ENCODE measurements at regions not wholly inside any gene's neighbourhood (a gene's known extent, or its start where the extent isn't known, plus 50 kb on each side); places are given as distances from the start of the nearest gene placed in this dataset.

GRCh38 chr18:42520138-42520537 lies 565.1 kb downstream of the PIK3C3 start:
- Histone ChIP-seq H3K4me3 (no peak overlapping the region), H3K9me3 (ENCODE audit: insufficient read depth, low read depth) (no peaks in the 10 kb centered on the region), H3K79me2 (ENCODE audit: low read depth) (no peaks in the 10 kb centered on the region), H4K20me1 (ENCODE audit: insufficient read depth) (no peaks in the 10 kb centered on the region), H3K4me1 (replicated peaks; ENCODE audit: insufficient read depth) (no peaks in the 10 kb centered on the region), H2AFZ (no peak overlapping the region), H3K27ac (no peak overlapping the region), H3K9me2 (ENCODE audit: insufficient read depth) (no peaks in the 10 kb centered on the region), H3K36me3 (ENCODE audit: low read depth) (no peaks in the 10 kb centered on the region), H3K27me3 (ENCODE audit: insufficient read depth, low read depth) (no peaks in the 10 kb centered on the region), H3K4me2 (no peak overlapping the region), H3F3A (ENCODE audit: insufficient read depth, low read depth) (no peaks in the 10 kb centered on the region)
- intact Hi-C loops (cut with micrococcal nuclease; ENCODE audit: unreplicated experiment): no loop called here
- ChIA-PET CTCF (no interaction called here), POLR2A (ENCODE audit: unreplicated experiment) (no interaction called here)
- BruUV-seq (replicated peaks): no TSS peak
- TF ChIP-seq, protein P1, sequence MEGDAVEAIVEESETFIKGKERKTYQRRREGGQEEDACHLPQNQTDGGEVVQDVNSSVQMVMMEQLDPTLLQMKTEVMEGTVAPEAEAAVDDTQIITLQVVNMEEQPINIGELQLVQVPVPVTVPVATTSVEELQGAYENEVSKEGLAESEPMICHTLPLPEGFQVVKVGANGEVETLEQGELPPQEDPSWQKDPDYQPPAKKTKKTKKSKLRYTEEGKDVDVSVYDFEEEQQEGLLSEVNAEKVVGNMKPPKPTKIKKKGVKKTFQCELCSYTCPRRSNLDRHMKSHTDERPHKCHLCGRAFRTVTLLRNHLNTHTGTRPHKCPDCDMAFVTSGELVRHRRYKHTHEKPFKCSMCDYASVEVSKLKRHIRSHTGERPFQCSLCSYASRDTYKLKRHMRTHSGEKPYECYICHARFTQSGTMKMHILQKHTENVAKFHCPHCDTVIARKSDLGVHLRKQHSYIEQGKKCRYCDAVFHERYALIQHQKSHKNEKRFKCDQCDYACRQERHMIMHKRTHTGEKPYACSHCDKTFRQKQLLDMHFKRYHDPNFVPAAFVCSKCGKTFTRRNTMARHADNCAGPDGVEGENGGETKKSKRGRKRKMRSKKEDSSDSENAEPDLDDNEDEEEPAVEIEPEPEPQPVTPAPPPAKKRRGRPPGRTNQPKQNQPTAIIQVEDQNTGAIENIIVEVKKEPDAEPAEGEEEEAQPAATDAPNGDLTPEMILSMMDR (conservative IDR thresholded peaks at IDR 0.05): no peak
- TF ChIP-seq EZH2 (IDR thresholded peaks at IDR 0.05; ENCODE audit: low read depth): no peak
- DNase-seq: no peak

GRCh38 chr18:42525905-42526304 lies 570.9 kb downstream of the PIK3C3 start:
- H3K27ac ChIP-seq: no peak overlapping the region

DNA sequence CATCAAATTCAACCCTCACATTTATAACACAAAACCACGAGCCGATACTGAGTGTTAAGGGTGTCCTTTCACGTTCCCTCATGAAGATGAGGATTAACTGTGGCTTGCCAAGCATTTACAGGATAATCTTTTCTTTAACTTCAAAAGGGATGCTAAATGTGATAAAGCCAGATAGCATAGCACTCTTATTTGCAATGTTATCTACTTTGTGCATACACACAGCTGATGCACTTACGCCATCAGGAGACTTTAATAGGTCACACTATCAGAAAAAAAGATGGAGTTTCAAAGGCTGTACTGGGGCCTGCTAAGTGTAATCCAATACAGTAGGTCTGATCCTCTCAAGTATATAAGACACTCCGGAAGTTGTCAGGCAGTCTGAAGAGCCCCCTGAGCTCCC lies 572.7 kb downstream of the PIK3C3 start:
- no TSS peak for BruUV-seq (replicated peaks)
- Histone ChIP-seq H3K9me3 (ENCODE audit: insufficient read depth, low read depth) (no peaks in the 10 kb centered on the region), H3K4me3 (no peak overlapping the region), H3K79me2 (ENCODE audit: low read depth) (no peaks in the 10 kb centered on the region), H2AFZ (no peak overlapping the region), H3K9me2 (ENCODE audit: insufficient read depth) (no peaks in the 10 kb centered on the region), H3K4me2 (no peak overlapping the region), H3K4me1 (replicated peaks; ENCODE audit: insufficient read depth) (no peaks in the 10 kb centered on the region), H3F3A (ENCODE audit: insufficient read depth, low read depth) (no peaks in the 10 kb centered on the region), H3K36me3 (ENCODE audit: low read depth) (no peaks in the 10 kb centered on the region), H3K27me3 (ENCODE audit: insufficient read depth, low read depth) (no peaks in the 10 kb centered on the region), H4K20me1 (ENCODE audit: insufficient read depth) (no peaks in the 10 kb centered on the region), H3K27ac (no peak overlapping the region)
- no peak for DNase-seq
- ChIA-PET POLR2A (ENCODE audit: unreplicated experiment) (no interaction called here), CTCF (no interaction called here)
- no peak for TF ChIP-seq EZH2 (IDR thresholded peaks at IDR 0.05; ENCODE audit: low read depth)
- TF ChIP-seq, protein P1 (conservative IDR thresholded peaks at IDR 0.05): no peak
- intact Hi-C loops (cut with micrococcal nuclease; ENCODE audit: unreplicated experiment): no loop called here

More at GRCh38 chr18:42525905-42526304, 570.9 kb downstream of the PIK3C3 start:
- H3K9me3 ChIP-seq (ENCODE audit: insufficient read depth, low read depth): no peaks in the 10 kb centered on the region
- no peaks in the 10 kb centered on the region for H3K36me3 ChIP-seq (ENCODE audit: low read depth)
- no peaks in the 10 kb centered on the region for H3K9me2 ChIP-seq (ENCODE audit: insufficient read depth)
- no peaks in the 10 kb centered on the region for H3K4me1 ChIP-seq (replicated peaks; ENCODE audit: insufficient read depth)
- CTCF ChIA-PET: no interaction called here
- POLR2A ChIA-PET (ENCODE audit: unreplicated experiment): no interaction called here
- no peak overlapping the region for H3K4me3 ChIP-seq
- no peaks in the 10 kb centered on the region for H3K79me2 ChIP-seq (ENCODE audit: low read depth)
- no peaks in the 10 kb centered on the region for H3F3A ChIP-seq (ENCODE audit: insufficient read depth, low read depth)
- no peak for DNase-seq
- H2AFZ ChIP-seq: no peak overlapping the region
- no peak overlapping the region for H3K4me2 ChIP-seq
- intact Hi-C loops (cut with micrococcal nuclease; ENCODE audit: unreplicated experiment): no loop called here
- no peaks in the 10 kb centered on the region for H3K27me3 ChIP-seq (ENCODE audit: insufficient read depth, low read depth)
- TF ChIP-seq EZH2 (IDR thresholded peaks at IDR 0.05; ENCODE audit: low read depth): no peak
- TF ChIP-seq, protein P1 (conservative IDR thresholded peaks at IDR 0.05): no peak
- H4K20me1 ChIP-seq (ENCODE audit: insufficient read depth): no peaks in the 10 kb centered on the region
- BruUV-seq (replicated peaks): no TSS peak
